ENCODE measurements at regions not wholly inside any gene's neighbourhood (a gene's known extent, or its start where the extent isn't known, plus 50 kb on each side); places are given as distances from the start of the nearest gene placed in this dataset.
A peak's percentile ranks its signal among the peaks of the same experiment; 100 is the strongest.

- DNase-seq: no peak
Measured at GRCh38 chr1:234535763-234536515, 57.0 kb upstream of the TARBP1 start.

GRCh38 chr1:234535218-234535617 is 56.2 kb upstream of the TARBP1 start:
- no peak for DNase-seq

GRCh38 chr1:234533975-234534876 is 55.2 kb upstream of the TARBP1 start:
- DNase-seq: no peak

GRCh38 chr1:234533034-234533891 is 54.3 kb upstream of the TARBP1 start:
- DNase-seq: no peak

DNA sequence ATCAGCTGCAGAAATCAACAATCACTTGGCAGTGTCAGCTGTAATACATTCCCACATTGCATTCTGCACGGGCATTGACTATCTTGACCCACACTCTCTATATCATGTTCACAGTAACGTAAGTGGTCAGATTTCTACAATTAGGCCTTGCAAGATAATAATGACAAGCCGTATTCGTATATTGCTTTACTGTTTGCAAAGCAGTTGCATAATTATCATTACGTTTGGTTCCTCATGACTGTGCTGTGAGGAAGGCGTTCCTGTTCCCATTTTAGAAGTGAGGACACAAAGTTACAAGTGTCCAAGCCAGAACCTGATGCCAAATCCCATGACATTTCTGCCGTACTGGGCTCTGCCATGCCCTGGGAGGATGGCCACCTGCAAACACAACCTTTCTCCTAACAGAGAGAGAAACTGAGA is 53.5 kb upstream of the TARBP1 start:
- no peak for DNase-seq

DNA sequence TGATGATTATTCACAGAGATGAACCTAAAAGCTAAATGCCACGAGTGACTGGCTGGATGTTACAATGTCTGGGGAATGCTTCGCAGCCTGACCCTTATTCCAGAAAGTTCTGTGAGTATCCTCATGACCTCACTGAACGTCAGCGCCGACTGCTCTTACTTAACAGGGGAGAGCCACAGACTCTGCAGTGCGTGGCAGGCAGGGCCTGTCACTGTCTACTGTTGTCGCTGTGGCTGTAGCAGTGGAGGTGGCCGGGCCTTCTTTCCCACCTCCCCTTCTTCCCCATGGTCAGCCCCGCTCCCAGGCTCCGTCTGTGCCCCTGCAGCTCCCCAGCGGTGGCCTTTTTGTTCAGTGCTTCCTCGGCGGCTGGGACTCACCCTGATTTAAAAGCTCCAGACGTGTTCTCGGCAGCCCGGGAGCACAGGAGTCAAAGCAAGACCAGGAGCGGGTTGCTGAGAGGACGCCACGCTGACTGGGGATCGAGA is 52.2 kb upstream of the TARBP1 start:
- no peak for DNase-seq

- DNase-seq: no peak
Measured at GRCh38 chr1:234530672-234531071, 51.7 kb upstream of the TARBP1 start.

DNA sequence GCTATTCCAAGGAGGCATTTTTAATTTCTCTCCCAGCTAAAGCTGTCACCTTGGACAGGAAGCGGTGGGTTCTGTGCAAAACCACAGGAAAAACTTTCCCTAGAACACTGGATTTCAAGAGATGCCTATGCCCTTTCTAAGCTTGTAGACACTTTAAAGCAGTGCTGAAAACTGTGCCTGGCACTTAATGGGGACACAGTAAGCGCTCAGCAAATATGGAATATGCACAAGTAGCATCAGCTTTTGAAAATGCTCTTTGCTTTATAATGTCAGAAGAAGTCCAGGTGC is 50.9 kb upstream of the TARBP1 start:
- peak in 1 of 5 donors; percentile 23 for DNase-seq

DNA sequence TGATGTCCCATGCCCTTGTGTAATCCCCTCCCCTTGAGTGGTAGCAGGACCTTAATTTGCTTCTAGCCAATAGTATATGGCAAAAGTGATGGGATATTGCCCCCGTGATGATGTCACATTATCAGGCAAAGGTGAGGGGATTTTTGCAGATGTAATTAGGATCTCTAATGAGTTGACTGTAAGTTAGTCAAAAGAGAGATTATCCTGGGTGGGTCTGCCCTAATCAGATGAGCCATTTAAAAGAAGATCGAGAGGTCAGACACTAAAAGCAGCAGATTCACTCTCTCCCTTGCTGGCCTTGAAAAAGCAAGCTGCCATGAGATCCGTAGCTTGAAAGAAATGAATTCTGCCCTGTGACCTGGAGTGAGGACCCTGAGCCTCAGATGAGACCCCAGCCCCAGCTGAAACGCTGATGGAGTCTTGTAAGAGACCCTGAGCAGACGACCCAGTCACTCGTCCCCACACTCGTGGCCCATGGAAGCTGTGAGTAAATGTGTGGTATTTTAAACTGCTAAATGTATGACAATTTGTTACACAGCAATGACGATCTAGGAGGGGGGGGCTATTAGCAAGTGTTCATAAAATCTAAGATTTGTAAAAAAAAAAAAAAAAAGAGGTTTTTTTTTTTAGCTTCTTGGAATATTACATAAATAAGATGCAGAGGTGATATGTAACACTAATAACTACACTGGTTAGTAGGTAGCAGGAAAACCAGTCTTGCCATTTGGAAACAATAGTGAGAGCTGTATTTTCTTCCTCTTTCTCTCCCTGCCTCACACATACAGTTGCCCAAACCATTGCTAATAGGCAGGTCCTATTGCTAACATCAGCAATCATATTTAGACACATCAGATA is 50.3 kb upstream of the TARBP1 start:
- DNase-seq: no peak

Data from T-helper 1 cell (primary cell).